ENCODE measurements at regions not wholly inside any gene's neighbourhood (a gene's known extent, or its start where the extent isn't known, plus 50 kb on each side); places are given as distances from the start of the nearest gene placed in this dataset.

- no peak for TF ChIP-seq CTCF (IDR thresholded peaks at IDR 0.05)
- TF ChIP-seq POLR2AphosphoS5 (IDR thresholded peaks at IDR 0.05; ENCODE audit: insufficient read depth in 1 of 2, low read depth in 1 of 2) = no peak
These were observed 197.0 kb upstream of the ZPLD1 start for GRCh38 chr3:102237838-102238237.
